Stimulated activated naive CD8-positive, alpha-beta T cell treated with anti-CD3 and anti-CD28 coated beads, Interleukin-15, amount 100 ng/mL, for 72 hours (primary cell): ENCODE measurements at regions not wholly inside any gene's neighbourhood (a gene's known extent, or its start where the extent isn't known, plus 50 kb on each side); places are given as distances from the start of the nearest gene placed in this dataset.

Source experiments
- ATAC-seq: fragments of 150-1000 bp; cut with Tn5 transposase; 2 replicates; pipeline ENCODE4 v1.10.0; 2021; ENCODE audit warnings: mild to moderate bottlenecking, moderate library complexity
- DNase-seq, 2 donors: peaks; one replicate each; pipeline ENCODE4 v3.0.0; 2021 to 2022
- H3K27ac Mint-ChIP-seq, 2 donors: one replicate each; pipeline ENCODE4 v1.8.0; 2022; ENCODE audit warnings: mild to moderate bottlenecking in 2 of 2, mixed read lengths in 2 of 2, moderate library complexity in 2 of 2
- H3K27me3 Mint-ChIP-seq: one replicate; pipeline ENCODE4 v1.8.0; 2022; ENCODE audit warnings: mixed read lengths
- H3K4me1 Mint-ChIP-seq: one replicate; pipeline ENCODE4 v1.8.0; 2022; ENCODE audit warnings: mild to moderate bottlenecking, mixed read lengths
- H3K4me3 Mint-ChIP-seq, 2 donors: one replicate each; pipeline ENCODE4 v1.8.0; 2022; ENCODE audit warnings: mild to moderate bottlenecking in 2 of 2, mixed read lengths in 2 of 2, moderate library complexity in 1 of 2
- H3K9me3 Mint-ChIP-seq, 2 donors: one replicate each; pipeline ENCODE4 v1.8.0; 2022; ENCODE audit warnings: mixed read lengths in 2 of 2

- DNase-seq, result no peak
- Mint-ChIP-seq H3K4me3 (no peak overlapping the region), H3K9me3 (no peaks in the 10 kb centered on the region), H3K27me3 (no peaks in the 10 kb centered on the region), H3K4me1 (no peaks in the 10 kb centered on the region), H3K27ac (no peak overlapping the region)
- no peak for ATAC-seq
These were observed 86.2 kb upstream of the RAB27B start for GRCh38 chr18:54742120-54742519.

GRCh38 chr18:54742659-54743604 lies 85.3 kb upstream of the RAB27B start:
- Mint-ChIP-seq H3K9me3 (no peaks in the 10 kb centered on the region), H3K4me3 (no peak overlapping the region), H3K4me1 (no peaks in the 10 kb centered on the region), H3K27me3 (no peaks in the 10 kb centered on the region), H3K27ac (no peak overlapping the region)
- DNase-seq (no peak), ATAC-seq (no peak)

GRCh38 chr18:54743605-54743995 lies 84.7 kb upstream of the RAB27B start:
- ATAC-seq (no peak), DNase-seq (no peak)
- Mint-ChIP-seq H3K4me3 (no peak overlapping the region), H3K9me3 (no peaks in the 10 kb centered on the region), H3K4me1 (no peaks in the 10 kb centered on the region), H3K27me3 (no peaks in the 10 kb centered on the region), H3K27ac (no peak overlapping the region)

- peaks cover 8% of the 10 kb centered on the region for H3K27me3 Mint-ChIP-seq
- no peak overlapping the region for H3K4me3 Mint-ChIP-seq
- DNase-seq, result no peak
- H3K27ac Mint-ChIP-seq, result no peak overlapping the region
- H3K9me3 Mint-ChIP-seq, result peaks cover 0 to 3% of the 10 kb centered on the region in 2 donors
- no peak for ATAC-seq
- H3K4me1 Mint-ChIP-seq, result no peaks in the 10 kb centered on the region
These were observed 79.0 kb upstream of the RAB27B start for GRCh38 chr18:54749291-54749690.

- H3K4me3 Mint-ChIP-seq, result no peak overlapping the region
- peaks cover 0 to 5% of the 10 kb centered on the region in 2 donors for H3K9me3 Mint-ChIP-seq
- no peak overlapping the region for H3K27ac Mint-ChIP-seq
- no peaks in the 10 kb centered on the region for H3K4me1 Mint-ChIP-seq
- ATAC-seq (no peak), DNase-seq (no peak)
- peaks cover 8% of the 10 kb centered on the region for H3K27me3 Mint-ChIP-seq
These were observed 77.9 kb upstream of the RAB27B start for GRCh38 chr18:54750350-54750749.

- Mint-ChIP-seq H3K27ac (no peak overlapping the region), H3K4me3 (no peak overlapping the region), H3K27me3 (peaks cover 8% of the 10 kb centered on the region), H3K9me3 (peaks cover 0 to 5% of the 10 kb centered on the region in 2 donors), H3K4me1 (no peaks in the 10 kb centered on the region)
- DNase-seq, result no peak
- ATAC-seq, result no peak
These were observed 76.1 kb upstream of the RAB27B start for GRCh38 chr18:54752185-54752584.

GRCh38 chr18:54755456-54755855 lies 72.8 kb upstream of the RAB27B start:
- no peak for DNase-seq
- Mint-ChIP-seq H3K4me1 (no peaks in the 10 kb centered on the region), H3K27ac (no peak overlapping the region), H3K9me3 (peaks cover 0 to 5% of the 10 kb centered on the region in 2 donors), H3K4me3 (no peak overlapping the region), H3K27me3 (peaks cover 8% of the 10 kb centered on the region)
- no peak for ATAC-seq

GRCh38 chr18:54762386-54762785 lies 65.9 kb upstream of the RAB27B start:
- no peaks in the 10 kb centered on the region for H3K9me3 Mint-ChIP-seq
- ATAC-seq, result no peak
- no peak overlapping the region for H3K27ac Mint-ChIP-seq
- H3K27me3 Mint-ChIP-seq, result peaks cover 23% of the 10 kb centered on the region
- H3K4me1 Mint-ChIP-seq, result no peaks in the 10 kb centered on the region
- no peak for DNase-seq
- no peak overlapping the region for H3K4me3 Mint-ChIP-seq

- ATAC-seq (no peak), DNase-seq (no peak)
- peaks cover 23% of the 10 kb centered on the region for H3K27me3 Mint-ChIP-seq
- no peaks in the 10 kb centered on the region for H3K4me1 Mint-ChIP-seq
- no peaks in the 10 kb centered on the region for H3K9me3 Mint-ChIP-seq
- no peak overlapping the region for H3K4me3 Mint-ChIP-seq
- no peak overlapping the region for H3K27ac Mint-ChIP-seq
These were observed 63.5 kb upstream of the RAB27B start for GRCh38 chr18:54764786-54765185.

- Mint-ChIP-seq H3K4me3 (no peak overlapping the region), H3K9me3 (no peaks in the 10 kb centered on the region), H3K27me3 (peaks cover 23% of the 10 kb centered on the region), H3K4me1 (no peaks in the 10 kb centered on the region), H3K27ac (no peak overlapping the region)
- DNase-seq (no peak), ATAC-seq (no peak)
These were observed 62.5 kb upstream of the RAB27B start for GRCh38 chr18:54765636-54766375.

- Mint-ChIP-seq H3K4me3 (no peak overlapping the region), H3K27ac (no peak overlapping the region), H3K27me3 (peaks cover 23% of the 10 kb centered on the region), H3K9me3 (peaks cover 0 to 7% of the 10 kb centered on the region in 2 donors), H3K4me1 (no peaks in the 10 kb centered on the region)
- ATAC-seq (no peak), DNase-seq (no peak)
These were observed 61.6 kb upstream of the RAB27B start for GRCh38 chr18:54766634-54767033.

GRCh38 chr18:54767098-54767497 lies 61.2 kb upstream of the RAB27B start:
- DNase-seq (no peak), ATAC-seq (no peak)
- Mint-ChIP-seq H3K27ac (no peak overlapping the region), H3K27me3 (peaks cover 23% of the 10 kb centered on the region), H3K4me1 (no peaks in the 10 kb centered on the region), H3K4me3 (no peak overlapping the region), H3K9me3 (peaks cover 0 to 7% of the 10 kb centered on the region in 2 donors)

GRCh38 chr18:54769526-54770464 lies 58.5 kb upstream of the RAB27B start:
- Mint-ChIP-seq H3K27ac (no peak overlapping the region), H3K9me3 (peaks cover 0 to 7% of the 10 kb centered on the region in 2 donors), H3K4me1 (no peaks in the 10 kb centered on the region), H3K27me3 (peaks cover 8% of the 10 kb centered on the region), H3K4me3 (no peak overlapping the region)
- ATAC-seq (no peak), DNase-seq (no peak)

GRCh38 chr18:54772056-54772455 lies 56.2 kb upstream of the RAB27B start:
- peaks cover 0 to 7% of the 10 kb centered on the region in 2 donors for H3K9me3 Mint-ChIP-seq
- no peak overlapping the region for H3K4me3 Mint-ChIP-seq
- no peak overlapping the region for H3K27ac Mint-ChIP-seq
- no peak for DNase-seq
- H3K27me3 Mint-ChIP-seq, result no peaks in the 10 kb centered on the region
- no peaks in the 10 kb centered on the region for H3K4me1 Mint-ChIP-seq
- no peak for ATAC-seq

- no peak overlapping the region for H3K4me3 Mint-ChIP-seq
- ATAC-seq (no peak), DNase-seq (no peak)
- no peaks in the 10 kb centered on the region for H3K4me1 Mint-ChIP-seq
- no peaks in the 10 kb centered on the region for H3K27me3 Mint-ChIP-seq
- H3K9me3 Mint-ChIP-seq, result peaks cover 4 to 7% of the 10 kb centered on the region in 2 donors
- no peak overlapping the region for H3K27ac Mint-ChIP-seq
These were observed 53.9 kb upstream of the RAB27B start for GRCh38 chr18:54774423-54774822.
